RWPE1 (cell line): ENCODE measurements at regions not wholly inside any gene's neighbourhood (a gene's known extent, or its start where the extent isn't known, plus 50 kb on each side); places are given as distances from the start of the nearest gene placed in this dataset.

Experiments used
- CTCF ChIA-PET: fragments of 350-600 bp; sonication (Branson Sonifier 250); formaldehyde crosslinking; extraction: SDS; loops from one replicate; lab custom pipeline; 2021; lab: Yijun Ruan, JAX
- POLR2A ChIA-PET: fragments of 400-600 bp; formaldehyde crosslinking; extraction: SDS; loops from one replicate; lab custom pipeline; 2020; ENCODE audit warnings: antibody characterized with exemption; ENCODE audit not compliant: low non-redundant PET; lab: Yijun Ruan, JAX
- DNase-seq: peaks from one replicate; pipeline ENCODE4 v3.0.0; 2012; ENCODE audit warnings: low spot score
- H3K27ac ChIP-seq: fragments of 450-650 bp; 2 replicates; pipeline ENCODE4 v1.5.1; 2017
- TF ChIP-seq, protein P1 (sequence below): fragments of 450-650 bp; conservative IDR thresholded peaks from 2 replicates; pipeline ENCODE4 v1.5.1; 2017; ENCODE audit warnings: low read depth, mild to moderate bottlenecking

DNA sequence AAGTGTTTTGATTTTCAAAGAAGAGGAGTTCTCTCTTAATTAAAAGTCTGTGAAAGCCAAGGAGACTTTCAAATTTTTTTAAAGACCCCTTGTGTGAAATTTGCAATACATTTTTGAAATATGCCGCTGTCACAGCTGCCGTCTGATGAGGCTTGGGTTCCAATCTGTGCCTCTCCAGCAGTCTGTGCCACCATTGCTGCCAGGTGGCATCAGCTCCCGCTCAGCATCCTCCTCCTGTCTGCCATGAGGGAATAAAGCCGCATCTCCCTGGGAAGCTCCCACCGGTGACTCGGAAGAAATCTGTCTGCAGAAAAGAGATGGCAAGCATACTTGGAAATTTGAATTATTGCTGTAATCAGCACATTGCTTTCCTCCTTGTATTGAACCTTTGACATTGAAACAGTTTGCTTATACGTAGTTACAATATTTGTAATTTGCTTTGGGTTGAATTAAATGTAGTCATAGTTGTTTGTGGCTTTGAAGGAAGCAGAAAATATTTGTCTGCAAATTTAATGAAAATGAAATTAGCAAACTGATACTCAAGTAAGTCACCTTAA, 145.7 kb upstream of the SNX2 start:
- H3K27ac ChIP-seq = no peak overlapping the region
- TF ChIP-seq, protein P1, sequence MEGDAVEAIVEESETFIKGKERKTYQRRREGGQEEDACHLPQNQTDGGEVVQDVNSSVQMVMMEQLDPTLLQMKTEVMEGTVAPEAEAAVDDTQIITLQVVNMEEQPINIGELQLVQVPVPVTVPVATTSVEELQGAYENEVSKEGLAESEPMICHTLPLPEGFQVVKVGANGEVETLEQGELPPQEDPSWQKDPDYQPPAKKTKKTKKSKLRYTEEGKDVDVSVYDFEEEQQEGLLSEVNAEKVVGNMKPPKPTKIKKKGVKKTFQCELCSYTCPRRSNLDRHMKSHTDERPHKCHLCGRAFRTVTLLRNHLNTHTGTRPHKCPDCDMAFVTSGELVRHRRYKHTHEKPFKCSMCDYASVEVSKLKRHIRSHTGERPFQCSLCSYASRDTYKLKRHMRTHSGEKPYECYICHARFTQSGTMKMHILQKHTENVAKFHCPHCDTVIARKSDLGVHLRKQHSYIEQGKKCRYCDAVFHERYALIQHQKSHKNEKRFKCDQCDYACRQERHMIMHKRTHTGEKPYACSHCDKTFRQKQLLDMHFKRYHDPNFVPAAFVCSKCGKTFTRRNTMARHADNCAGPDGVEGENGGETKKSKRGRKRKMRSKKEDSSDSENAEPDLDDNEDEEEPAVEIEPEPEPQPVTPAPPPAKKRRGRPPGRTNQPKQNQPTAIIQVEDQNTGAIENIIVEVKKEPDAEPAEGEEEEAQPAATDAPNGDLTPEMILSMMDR = no peak
- POLR2A ChIA-PET = no interaction called here
- CTCF ChIA-PET = interaction anchor here (0.6 kb wide), 1 partner anchor 50 kb away, joined by 3 read pairs; no protein-coding TSS in a partner anchor
- DNase-seq = no peak

GRCh38 chr5:122638581-122638980, 136.3 kb upstream of the SNX2 start:
- POLR2A ChIA-PET = no interaction called here
- no peak overlapping the region for H3K27ac ChIP-seq
- CTCF ChIA-PET = interaction anchor here (0.6 kb wide), 1 partner anchor 12 kb away, joined by 3 read pairs; no protein-coding TSS in a partner anchor
- DNase-seq = no peak
- TF ChIP-seq, protein P1 = no peak

DNA sequence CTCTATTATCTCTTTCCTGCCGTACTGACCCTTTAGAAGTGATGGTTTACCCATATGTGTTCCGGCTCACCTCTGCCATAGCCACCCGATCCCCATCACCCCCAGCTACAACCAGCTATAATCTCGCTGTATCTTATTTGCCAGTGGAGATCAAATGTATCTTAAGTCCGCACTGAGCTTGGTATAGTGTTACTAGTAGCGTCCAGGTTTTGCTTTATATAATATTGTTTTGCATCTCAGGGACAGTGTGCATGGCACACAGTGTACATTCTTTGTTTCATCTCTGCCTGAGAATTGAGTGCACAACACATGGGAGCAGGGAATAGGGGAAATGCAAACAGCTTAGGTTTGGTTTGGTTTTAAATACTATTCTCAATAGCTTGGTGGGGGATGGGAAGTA, 135.8 kb upstream of the SNX2 start:
- ChIA-PET POLR2A (no interaction called here), CTCF (interaction anchor here (0.5 to 0.6 kb wide), 2 partner anchors 11 to 65 kb away, joined by 3 read pairs; no protein-coding TSS in a partner anchor)
- TF ChIP-seq, protein P1 = no peak
- no peak for DNase-seq
- no peak overlapping the region for H3K27ac ChIP-seq

GRCh38 chr5:122639864-122640263, 135.0 kb upstream of the SNX2 start:
- H3K27ac ChIP-seq = no peak overlapping the region
- peak; percentile 14 for DNase-seq
- ChIA-PET CTCF (no interaction called here), POLR2A (no interaction called here)
- TF ChIP-seq, protein P1 = no peak

DNA sequence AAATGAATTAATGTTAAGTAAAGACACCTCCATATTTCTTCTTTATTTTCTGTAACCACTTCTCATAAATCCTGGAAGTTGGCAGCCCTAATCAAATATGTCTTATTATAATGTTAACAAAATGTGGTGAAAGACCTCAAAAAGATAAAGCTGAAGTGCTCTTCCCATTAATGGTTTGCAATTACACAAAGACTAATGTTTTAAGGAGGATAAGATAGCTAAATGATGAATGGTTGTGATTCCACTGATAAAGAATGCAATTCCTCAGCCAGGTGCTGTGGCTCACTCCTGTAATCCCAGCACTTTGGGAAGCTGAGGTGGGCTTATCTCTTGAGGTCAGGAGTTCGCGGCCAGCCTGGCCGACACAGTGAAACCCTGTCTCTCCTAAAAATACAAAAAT, 125.8 kb upstream of the SNX2 start:
- no peak overlapping the region for H3K27ac ChIP-seq
- ChIA-PET CTCF (no interaction called here), POLR2A (no interaction called here)
- TF ChIP-seq, protein P1 = no peak
- no peak for DNase-seq

GRCh38 chr5:122653087-122654017, 121.5 kb upstream of the SNX2 start:
- POLR2A ChIA-PET = no interaction called here
- CTCF ChIA-PET = interaction anchor here (0.6 to 0.7 kb wide), 2 partner anchors 153 to 406 kb away, joined by 3 to 5 read pairs; no protein-coding TSS in a partner anchor
- TF ChIP-seq, protein P1 = no peak
- DNase-seq = no peak
- no peak overlapping the region for H3K27ac ChIP-seq
